Ammon's horn (tissue), 1 donor: ENCODE measurements at regions not wholly inside any gene's neighbourhood (a gene's known extent, or its start where the extent isn't known, plus 50 kb on each side); places are given as distances from the start of the nearest gene placed in this dataset.

ENCODE experiments used
- DNase-seq: peaks from one replicate; pipeline ENCODE4 v3.0.0-alpha.2; 2016; ENCODE audit warnings: low spot score

DNA sequence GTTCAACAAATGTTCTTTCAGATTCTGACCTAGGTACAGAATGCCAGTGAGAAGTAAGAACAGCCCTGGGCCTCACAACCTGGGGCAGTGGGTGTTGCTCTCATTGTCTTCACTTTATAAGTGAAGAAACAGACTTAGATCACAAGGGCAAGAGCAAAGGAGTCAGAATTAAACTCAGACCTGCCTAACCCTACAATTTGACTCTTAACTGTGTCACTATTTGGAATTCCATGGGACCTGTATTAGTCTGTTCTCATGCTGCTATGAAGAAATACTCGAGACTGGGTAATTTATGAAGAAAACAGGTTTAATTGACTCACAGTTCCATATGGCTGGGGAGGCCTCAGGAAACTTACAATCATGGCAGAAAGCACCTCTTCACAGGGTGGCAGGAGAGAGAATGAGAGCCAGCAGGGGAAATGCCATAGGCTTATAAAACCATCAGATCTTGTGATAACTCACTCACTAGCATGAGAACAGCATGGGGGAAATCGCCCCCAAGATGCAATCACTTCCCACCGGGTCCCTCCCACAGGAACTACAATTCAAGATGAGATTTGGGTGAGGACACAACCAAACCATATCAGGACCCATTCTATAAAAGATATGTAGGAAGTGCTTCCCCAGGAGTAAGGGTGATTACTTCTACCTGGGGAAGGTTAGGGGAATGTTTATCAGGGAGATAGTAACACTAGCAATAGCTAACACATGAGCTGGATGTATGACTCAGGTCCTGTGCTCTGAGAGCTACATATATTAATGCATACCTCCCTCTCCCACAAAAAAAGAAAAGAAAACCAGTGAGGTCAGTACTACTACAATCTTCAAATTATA lies 270.1 kb downstream of the SOX9 start:
- DNase-seq: no peak

DNA sequence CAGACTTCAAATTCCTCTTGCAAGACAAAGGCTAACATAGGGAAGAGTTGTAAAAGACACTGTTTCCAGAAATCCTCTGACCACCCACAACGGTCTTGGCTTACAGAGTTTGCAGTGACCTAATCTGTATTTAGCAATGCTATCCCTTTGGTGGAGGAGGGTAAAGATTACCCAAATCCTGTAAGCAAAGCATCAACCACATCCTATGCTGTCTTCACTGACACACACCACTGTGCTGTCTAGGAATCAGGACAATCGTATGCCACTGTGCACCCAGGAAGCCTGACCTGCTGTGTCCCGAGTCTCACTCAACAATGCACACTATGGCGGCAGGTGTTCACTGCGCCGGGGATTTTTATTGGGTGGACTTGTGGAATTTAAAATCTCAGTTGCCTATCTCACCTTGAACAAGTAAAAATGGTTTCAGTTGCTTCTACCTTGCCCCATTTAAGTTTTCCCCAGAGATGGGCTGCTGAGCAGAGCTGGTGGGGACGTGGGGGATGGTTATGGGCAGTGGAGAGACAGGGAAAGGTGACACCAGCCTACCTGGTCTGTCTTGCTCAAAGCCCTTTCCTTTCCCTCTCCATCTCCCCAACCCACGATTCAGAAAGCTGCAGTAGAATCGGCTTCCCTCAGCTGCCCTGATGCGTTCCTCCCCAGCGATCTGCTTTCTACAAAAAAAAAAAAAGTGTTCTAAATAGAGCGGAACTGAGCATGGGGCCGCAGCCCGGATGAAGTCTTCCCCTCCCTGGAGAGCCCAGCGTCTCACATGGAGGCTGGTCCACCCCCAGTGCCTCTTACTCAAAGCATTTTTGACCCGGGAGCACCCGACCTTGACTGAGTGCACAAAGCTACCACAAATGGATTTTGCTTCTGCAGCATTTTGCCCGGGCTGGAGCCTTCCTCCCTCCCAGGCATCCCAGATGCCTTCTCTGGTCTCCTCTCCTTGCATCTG lies 271.5 kb downstream of the SOX9 start:
- no peak for DNase-seq

DNA sequence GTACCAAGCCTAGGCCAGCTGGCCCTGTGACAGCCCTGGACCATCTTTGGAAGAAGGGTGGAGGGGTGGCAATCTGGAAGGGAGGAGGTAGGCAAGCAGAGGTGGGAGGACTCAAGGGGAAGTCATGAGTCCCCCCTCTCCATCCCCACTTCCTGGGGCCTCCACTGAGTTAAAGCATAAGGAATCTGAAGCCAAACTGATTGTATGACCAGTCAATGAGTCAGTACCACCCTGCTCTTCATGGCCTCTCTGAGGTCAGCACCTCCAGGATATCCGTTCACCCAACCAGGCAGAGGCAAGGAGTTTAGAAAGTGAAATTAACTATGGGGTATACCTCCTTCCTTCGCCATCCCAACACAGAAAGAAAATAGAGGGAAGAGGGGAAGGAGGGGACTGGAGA lies 272.7 kb downstream of the SOX9 start:
- no peak for DNase-seq

- no peak for DNase-seq
Measured at GRCh38 chr17:72394531-72394930, 273.7 kb downstream of the SOX9 start.

DNA sequence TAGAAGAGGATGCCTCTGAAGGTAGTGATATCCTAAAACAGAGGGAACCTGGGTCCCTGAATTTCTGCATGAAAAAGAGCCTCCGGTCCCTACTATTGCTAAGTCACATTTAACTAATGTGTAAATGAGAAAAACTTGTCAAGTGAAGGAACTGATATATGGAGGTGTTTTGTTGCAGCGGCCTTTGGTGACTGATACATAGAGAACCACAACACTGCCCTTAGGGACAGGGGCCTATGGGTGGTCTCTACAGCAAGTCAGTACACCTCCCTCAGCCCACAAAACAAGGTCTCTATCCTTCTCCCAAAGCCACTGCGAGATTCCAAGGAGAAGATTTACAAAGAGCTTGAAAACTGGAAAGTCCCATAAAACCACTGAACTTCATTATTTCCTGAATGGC lies 275.3 kb downstream of the SOX9 start:
- DNase-seq: no peak

DNA sequence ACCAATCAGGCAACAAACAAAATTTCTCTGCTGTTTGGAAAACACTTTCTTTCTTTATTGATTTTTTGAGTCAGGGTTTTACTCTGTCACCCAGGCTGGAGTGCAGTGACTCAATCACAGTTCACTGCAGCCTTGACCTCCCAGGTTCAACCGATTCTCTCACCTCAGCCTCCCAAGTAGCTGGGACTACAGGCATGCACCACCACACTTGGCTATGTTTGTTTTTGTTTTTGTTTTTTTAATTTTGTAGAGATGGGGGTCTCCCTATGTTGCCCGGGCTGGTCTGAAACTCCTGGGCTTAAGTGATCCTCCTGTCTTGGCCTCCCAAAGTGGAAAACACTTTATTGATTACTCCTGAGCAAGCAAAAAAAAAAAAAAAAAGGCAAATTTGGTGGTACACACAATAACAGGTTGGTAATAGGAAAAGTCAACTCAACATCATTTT lies 276.4 kb downstream of the SOX9 start:
- DNase-seq: no peak

- DNase-seq: no peak
Measured at GRCh38 chr17:72397687-72398086, 276.9 kb downstream of the SOX9 start.

GRCh38 chr17:72399023-72399607 lies 278.3 kb downstream of the SOX9 start:
- no peak for DNase-seq

GRCh38 chr17:72399608-72400487 lies 279.0 kb downstream of the SOX9 start:
- DNase-seq: no peak

GRCh38 chr17:72400488-72400827 lies 279.6 kb downstream of the SOX9 start:
- DNase-seq: no peak

DNA sequence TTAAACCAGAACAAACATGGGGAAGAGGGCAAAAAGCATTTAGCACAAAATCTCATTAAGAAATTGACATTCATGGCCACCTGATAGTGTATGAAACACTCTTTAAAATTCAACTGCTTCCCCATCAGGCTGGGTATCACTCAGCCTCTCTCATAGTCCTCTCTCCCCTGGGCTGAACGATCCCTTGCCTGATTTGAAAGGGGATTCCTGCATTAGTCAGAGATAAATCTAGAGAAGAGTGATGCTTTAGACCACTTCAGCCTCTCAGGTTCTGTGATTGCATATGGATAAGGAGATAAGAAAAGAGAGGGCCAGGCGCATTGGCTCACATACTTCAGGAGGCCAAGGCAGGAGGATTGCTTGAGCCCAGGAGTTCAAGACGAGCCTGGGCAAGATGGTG lies 280.0 kb downstream of the SOX9 start:
- no peak for DNase-seq

DNA sequence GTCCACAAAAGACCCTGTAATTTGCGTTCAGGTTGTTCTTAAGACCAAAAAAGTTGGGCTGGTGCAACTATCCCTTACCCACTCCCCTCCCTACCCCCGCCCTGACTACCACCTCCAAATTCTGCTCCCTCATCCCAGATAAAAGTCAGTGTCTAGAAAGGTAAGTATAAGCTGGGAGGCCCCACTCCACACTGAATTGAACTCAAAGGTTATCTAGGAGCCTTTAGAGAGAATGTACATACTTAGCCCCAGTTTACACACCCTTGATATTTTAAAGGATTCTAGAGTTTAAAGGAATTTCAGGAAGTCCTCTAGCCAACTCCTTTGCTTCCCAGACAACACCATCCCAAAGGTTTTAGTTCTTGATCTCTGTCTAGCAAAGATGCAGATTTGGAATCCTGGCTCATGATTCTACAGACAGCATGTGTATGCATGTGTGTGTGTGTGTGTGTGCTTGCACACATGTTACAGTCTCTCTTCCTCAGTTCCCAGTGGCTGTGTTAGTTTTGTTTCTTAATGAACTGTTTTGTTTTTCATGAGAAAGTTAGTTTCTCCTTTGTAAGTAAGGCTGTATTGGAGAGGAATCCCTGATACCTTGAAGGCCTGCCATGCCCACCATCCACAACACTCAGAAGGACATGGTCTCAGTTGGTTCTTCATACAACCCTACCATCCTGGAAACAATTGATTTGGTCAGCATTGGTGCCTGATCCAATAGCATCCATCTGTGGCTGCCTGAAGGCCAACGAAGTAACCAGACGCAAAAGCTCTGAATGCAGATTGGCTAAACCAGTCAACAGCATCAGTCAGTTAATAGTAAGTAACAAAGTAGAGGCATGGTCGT lies 281.3 kb downstream of the SOX9 start:
- DNase-seq: no peak

GRCh38 chr17:72402727-72403210 lies 281.9 kb downstream of the SOX9 start:
- DNase-seq: no peak

DNA sequence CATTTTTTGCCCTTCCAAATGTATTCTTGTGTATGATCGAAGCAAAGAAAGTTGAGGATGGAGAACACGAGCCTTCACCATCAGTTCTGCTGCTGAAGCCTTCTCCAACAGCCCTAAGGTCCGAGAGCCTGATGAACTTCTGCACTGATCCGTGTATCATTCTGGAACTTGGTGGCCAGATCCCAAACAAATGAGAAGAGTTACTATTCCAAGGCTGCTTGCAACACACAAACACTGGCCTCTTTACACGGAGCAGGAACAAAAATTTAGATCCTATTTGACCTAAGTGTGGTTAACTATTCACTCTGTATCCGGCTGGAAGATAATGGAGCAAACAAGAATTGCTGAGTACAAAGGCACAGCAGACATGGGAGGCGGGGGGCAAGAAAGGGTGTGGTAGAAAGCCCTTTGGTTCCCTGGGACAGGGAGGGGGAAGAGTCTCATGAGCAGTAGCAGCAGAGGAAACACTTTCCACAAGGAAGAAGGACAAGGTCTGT lies 282.9 kb downstream of the SOX9 start:
- no peak for DNase-seq

- no peak for DNase-seq
Measured at GRCh38 chr17:72404872-72405271, 284.1 kb downstream of the SOX9 start.

DNA sequence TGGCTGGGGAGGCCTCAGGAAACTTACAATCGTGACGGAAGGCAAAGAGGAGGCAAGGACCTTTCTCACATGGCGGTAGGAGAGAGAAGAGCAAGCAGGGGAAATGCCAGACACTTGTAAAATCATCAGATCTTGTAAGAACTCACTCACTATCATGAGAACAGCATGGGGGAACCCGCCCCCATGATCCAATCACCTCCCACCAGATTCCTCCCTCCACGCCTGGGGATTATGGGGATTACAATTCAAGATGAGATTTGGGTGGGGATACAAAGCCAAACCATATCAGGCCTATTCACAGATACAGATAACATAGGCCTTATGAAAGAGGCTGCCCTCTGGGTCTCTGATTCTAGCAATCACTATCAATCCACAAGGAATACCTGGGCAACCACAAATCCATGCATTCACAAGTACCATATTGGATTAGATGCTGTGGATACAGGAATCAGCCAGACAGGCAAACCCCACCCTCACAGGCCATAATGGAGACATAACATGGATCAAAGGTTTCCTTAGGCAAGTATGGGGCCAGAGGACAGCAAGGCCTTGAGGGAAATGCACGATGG lies 284.9 kb downstream of the SOX9 start:
- no peak for DNase-seq

- no peak for DNase-seq
Measured at GRCh38 chr17:72406498-72406897, 285.7 kb downstream of the SOX9 start.

- peak; percentile 80 for DNase-seq
Measured at GRCh38 chr17:72407336-72407909, 286.6 kb downstream of the SOX9 start.

- no peak for DNase-seq
Measured at GRCh38 chr17:72407931-72408330, 287.1 kb downstream of the SOX9 start.

DNA sequence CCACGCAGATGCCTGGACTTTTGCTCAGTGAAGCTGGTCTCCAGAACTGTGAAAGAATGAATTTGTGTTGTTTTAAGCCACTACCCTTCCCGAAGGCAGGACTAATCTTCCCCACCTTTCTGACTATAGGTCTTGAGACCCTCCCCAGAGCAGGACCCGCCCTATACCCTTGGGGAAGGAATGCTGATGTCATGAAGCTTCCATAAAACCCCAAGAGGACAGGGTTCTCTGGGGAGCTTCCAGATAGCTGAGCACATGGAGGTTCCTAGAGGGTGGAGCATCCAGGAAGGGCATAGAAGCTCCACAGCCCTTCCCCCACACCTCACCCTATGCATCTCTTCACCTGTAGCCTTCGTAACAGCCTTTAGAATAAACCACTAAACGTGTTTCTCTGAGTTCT lies 287.8 kb downstream of the SOX9 start:
- no peak for DNase-seq
